CD4-positive, alpha-beta T cell treated with Interleukin-4 for 1 hour (primary cell): ENCODE measurements at regions not wholly inside any gene's neighbourhood (a gene's known extent, or its start where the extent isn't known, plus 50 kb on each side); places are given as distances from the start of the nearest gene placed in this dataset.
"Not testable (repeated sequence)": the region's sequence is repeated elsewhere in the genome, so short reads cannot be mapped to it uniquely, and the experiment has no call there.

Experiments used
- DNase-seq, 2 donors: peaks; one replicate each; pipeline ENCODE4 v3.0.0-alpha.2; 2020 to 2022

GRCh38 chr18:1581581-1581980, 676.9 kb downstream of the ADCYAP1 start:
- no peak for DNase-seq

DNA sequence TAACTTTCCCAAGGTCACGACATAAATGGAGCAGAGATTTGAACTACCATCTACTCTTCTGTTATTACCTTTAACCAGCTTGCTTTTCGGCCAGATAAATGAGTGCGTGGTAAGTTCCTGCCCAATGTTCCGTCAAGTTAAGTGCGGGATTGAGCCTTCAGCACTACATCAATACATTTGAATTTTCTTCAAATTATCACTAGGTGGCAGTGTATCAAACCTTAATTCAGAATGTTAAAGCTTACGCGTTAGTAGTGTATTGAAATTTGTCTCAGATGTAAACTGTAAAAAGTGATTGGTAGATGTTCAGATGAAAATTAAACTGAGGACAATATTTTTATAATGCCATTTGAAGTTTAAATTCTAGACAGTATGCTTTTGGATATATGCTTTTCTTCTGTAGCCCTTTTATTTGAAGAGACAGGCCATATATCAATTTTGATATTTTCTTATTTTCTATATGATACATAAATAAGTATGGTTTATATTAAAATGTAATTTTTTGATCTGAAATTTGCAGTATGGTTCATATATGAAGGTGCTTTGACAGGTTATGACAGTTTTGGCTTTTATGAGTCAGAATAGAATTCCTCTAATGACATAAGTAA, 681.3 kb downstream of the ADCYAP1 start:
- DNase-seq, result peak in 1 of 2 donors; percentile 10

DNA sequence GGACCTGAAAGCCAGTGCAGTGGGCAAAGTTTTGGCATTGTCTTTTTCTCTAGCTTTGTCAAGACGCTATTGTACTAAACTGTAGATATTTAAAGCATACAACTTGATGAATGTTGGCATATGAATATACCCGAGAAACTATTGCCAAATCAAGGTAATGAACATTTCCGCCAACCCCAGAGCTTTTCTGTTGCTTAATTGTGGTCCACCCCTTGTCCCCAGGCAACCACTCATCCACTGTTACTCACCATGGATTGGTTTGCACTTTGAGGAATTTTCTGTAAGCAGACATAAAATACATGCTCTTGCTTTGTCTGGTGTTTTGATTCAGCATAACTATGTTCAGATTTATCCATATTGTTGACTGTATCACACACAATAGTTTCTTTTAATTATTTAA, 688.4 kb downstream of the ADCYAP1 start:
- no peak for DNase-seq

DNA sequence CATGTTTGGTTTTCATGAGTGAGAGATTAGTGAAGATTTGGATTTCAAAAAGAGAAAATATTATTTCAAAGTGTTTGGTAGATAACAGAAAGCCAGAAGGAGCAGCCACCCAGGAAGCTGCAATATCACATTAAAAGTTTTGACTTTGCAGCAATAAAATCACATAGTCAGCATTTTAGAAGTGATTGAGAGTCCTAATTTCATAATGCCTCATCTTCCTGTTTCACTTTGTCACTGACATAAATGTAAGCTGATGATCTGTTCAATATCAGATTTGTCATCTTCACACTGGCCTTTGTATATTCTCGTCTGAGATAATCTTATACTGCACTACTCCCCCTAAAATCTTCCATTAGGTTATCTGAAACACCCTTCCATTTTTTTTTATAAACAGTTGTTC, 690.5 kb downstream of the ADCYAP1 start:
- DNase-seq, result no peak

DNA sequence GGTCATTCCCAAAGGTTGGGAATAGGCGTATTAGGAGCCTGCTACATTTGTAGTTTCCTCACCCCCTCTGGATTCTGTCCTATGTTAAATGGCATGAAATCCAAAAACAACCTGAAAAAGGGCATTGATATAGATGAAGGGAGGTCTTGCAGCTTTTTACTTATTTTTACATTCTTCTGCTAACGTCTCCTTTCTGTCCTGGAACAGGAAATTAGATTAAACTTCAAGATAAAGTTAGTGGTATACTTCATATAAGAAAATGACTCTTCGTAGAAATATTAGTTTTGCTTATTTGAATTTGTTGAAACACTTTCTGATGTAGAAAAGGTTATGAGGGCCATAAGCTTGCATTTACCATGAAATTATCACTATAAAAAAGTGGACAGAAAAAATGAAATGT, 694.5 kb downstream of the ADCYAP1 start:
- no peak for DNase-seq

- DNase-seq, result no peak
Observed at GRCh38 chr18:1604751-1605150, 700.1 kb downstream of the ADCYAP1 start.

DNA sequence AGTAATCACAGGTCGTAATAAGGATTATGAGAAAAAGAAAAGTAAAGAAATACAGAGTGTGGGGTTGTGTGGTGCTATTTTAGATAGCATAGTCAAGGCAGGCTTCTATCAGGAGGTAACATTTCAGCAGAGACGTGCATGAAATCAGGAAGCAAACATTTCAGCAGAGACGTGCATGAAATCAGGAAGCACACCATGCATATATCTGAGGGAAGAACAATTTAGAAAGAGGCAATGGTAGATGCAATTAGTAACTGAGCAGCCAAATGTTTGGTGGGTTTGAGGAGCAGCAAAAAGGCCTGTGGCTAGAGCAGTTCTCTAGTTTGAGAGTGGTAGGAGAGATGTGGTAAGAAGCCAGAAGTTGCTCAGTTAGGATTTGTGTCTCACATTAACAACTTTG, 713.7 kb downstream of the ADCYAP1 start:
- no peak for DNase-seq

- no peak for DNase-seq
Observed at GRCh38 chr18:1619507-1619906, 714.8 kb downstream of the ADCYAP1 start.

DNA sequence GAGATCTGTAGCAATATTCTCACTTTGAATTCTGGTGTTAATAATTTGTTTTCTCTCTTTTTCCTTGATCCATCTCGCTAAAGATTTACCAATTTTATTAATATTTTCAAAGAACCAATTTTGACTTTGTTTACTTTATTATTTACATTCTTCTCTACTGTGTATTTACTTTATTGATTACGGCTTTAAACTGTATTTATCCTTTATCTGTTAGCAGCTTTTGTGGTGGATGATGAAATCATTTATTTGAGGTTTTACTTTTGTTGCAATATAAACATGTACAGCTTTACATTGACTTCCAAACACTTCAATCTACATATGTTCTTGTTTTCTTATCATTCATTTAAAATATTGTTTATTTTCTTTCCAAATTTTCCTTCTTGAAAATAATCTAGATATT, 719.9 kb downstream of the ADCYAP1 start:
- DNase-seq, result no peak

- DNase-seq, result no peak
Observed at GRCh38 chr18:1627494-1627893, 722.8 kb downstream of the ADCYAP1 start.

DNA sequence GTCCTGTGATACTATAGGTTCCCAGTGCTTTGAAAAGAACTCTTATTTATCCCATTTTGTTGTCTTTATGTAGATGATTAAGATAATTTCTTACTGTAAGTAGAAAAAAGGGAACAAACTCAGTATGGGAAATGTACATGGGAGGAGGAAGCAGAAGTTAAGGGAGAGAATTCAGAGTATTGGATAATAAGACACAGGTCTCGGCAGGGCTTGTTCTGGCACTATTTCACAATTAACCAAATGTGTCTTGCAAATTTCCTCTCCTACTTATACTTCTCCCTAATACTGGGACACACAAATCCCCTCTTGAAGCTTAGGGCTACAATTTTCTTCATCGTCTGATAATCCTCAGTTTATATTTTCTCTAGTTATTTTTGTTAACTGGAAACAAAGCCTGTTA, 744.0 kb downstream of the ADCYAP1 start:
- no peak for DNase-seq

- no peak for DNase-seq
Observed at GRCh38 chr18:1652018-1652417, 747.3 kb downstream of the ADCYAP1 start.

GRCh38 chr18:1653873-1654272, 749.2 kb downstream of the ADCYAP1 start:
- no peak for DNase-seq

DNA sequence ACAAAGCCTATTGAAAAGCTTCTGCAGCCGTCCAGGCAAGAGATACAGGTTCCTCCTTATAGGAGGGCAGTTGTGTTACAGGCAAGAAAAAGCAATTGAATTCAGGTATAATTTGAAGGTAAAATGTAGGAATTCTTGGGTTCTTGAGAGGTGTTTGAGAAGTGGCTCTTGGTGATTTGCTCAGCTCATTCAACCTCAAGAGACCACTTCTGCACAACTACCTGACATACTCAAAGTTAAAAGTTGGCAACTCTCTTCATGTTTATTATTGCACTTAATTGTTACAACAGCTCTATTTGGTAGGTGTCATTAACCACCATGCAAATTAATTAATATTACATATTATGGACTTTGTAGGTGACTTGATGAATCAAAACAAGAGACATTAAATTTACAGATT, 753.2 kb downstream of the ADCYAP1 start:
- no peak for DNase-seq

DNA sequence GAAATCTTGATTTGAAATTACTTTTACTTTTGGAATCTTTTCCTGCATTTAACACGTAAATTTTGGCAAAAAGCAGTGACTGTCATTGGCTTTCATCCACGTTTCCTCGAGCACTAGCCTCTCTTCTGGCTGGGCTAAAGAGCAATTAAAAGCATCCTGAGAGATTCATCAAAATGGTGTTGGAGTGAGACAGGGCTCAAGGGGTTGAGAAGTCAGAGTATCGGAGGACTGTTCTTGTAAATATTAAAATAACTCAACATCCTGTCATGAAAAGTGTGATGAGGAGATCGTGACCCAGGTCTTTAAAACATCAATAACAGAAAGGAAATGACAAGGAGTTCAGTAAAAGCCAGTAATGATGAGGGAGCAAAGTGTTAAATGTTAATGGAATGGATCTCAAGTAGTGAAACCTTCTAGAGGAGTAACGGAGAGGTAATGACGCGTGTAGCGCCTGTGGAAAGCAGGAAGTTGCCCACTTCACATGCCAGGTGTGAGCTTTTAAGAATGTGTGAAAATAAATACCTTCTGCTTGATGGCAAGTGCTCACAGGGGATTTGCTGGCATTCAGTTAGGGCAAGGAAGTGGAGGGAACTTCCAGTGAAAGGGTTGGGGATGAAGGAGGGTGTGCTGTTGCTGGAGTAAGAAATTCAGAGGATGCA, 754.4 kb downstream of the ADCYAP1 start:
- no peak for DNase-seq

DNA sequence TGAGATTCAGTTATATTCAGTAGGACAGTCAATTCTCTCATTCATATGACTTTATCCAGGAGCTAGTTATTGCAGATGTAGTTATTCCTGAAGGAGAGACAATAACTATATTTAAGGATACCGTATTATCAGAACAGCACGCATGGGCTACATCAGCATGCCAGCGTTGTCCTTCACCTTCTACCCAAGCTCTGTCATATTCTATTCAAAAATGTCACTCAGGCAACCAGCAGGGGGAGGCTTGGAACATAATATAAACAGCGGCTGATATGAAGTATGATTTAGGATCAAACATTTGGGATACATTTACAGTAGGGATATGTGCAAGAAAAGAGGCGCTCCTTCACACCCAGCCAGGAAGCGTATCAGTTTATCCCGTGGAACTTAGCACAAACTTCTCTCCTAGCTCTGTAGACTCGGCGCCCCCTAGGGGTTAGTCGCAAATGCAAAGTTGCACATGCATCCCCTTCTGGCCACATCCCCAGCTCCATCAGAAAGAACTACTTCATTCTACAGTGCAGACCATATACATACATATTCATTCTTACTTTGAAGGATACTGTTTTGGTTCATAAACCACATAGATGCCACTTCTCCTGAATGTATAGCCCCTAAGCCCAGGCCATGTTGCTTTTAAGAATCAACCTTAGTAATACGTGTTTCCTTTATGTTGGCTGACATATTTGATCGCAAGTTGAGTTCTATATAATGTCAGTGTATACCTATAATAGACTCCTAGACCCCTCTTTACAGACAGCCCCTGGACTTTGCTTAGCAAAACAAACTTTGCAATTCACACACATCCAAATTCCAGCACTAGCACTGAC, 759.4 kb downstream of the ADCYAP1 start:
- DNase-seq, result peak; percentile 9 to 17

DNA sequence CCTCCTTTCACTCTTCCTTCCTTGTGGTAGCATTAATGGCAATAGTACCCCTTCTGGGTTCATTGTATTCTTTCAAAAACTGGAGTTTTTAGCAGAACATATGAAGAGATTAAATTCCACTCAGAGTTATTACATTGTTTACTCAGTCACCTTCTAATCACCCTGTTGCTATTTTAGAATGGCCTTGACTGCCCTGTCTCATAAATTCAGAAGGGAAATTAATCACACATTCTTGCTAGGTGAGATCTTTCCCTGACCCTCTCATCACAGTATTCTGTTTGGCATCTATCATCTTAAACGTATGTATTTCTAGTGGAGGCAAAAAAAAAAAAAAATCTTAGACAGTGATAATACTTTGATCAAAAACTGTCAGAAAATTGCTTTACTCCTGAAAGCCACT, 760.4 kb downstream of the ADCYAP1 start:
- no peak for DNase-seq

GRCh38 chr18:1668279-1668678, 763.6 kb downstream of the ADCYAP1 start:
- no peak for DNase-seq

DNA sequence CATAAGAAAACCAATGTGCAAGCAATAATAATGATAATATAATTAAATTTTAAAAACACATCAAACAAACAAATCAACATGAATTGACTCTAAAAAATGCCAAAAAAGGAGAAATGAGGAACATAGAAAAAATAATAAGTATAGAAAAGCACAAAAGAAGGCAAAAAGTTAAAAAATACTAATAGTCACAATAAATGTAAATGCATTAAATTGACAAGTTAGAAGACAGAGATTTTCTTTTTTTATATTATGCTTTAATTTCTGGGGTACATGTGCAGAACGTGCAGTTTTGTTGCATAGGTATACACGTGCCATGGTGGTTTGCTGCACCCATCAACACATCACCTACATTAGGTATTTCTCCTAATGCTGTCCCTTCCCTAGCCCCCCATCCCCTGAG, 767.0 kb downstream of the ADCYAP1 start:
- not testable (repeated sequence) for DNase-seq

DNA sequence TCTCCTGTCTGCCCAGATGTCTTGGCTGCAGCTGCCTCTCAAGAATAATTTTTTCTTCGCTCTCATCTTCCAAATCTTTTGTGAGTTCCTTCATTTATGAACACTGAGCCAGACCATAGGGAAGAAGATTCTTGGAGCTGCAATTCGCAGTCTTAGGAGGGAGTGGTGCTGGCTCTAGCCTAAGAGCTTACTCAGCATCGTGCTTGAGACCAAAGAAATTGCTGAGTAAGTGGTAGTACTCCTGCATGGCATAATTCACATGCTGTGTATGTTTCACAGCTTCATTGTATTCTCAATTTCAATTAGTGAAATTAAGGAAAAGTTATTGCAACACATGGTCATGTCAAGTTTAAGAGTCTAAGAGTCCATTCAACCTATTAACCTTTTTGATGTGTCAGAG, 771.7 kb downstream of the ADCYAP1 start:
- DNase-seq, result no peak

DNA sequence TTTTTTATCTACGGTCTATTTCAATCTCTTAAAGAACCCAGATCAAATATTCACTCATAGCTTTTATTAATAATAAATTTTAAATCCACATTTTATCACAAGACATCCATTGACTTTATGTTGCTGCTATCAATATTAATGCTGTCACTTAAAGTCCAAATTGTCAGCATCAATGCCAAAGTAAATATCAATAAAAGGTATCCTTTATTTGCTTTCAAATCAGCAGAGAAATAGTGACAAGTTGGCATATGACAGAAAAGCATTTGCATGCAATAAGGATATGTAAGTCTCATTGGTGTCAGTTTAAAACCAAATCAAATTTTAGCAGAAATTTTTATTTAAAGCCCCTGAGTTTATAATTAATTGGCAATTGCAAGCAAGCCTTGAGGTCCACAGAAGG, 775.4 kb downstream of the ADCYAP1 start:
- no peak for DNase-seq

DNA sequence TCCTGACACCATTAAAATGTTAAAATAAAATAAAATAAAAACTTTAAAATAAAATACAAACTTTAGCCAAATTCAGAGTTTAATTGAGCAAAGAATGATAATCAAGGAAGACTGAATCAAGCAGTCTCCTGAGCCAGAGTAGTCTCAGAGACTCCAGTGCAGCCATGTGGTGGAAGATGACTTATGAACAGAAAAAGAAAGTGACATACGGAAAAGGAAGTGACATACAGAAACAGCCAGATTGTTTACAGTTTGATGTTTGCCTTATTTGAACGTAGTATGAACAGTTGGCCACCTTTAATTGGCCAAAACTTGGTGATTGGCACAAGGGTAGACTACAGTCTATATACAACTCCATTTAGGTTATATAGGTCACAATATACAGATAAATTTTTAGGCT, 787.2 kb downstream of the ADCYAP1 start:
- no peak for DNase-seq

- no peak for DNase-seq
Observed at GRCh38 chr18:1708006-1708405, 803.3 kb downstream of the ADCYAP1 start.

- no peak for DNase-seq
Observed at GRCh38 chr18:1710114-1710513, 805.4 kb downstream of the ADCYAP1 start.
